ENCODE measurements at regions not wholly inside any gene's neighbourhood (a gene's known extent, or its start where the extent isn't known, plus 50 kb on each side); places are given as distances from the start of the nearest gene placed in this dataset.
"Not testable (repeated sequence)": the region's sequence is repeated elsewhere in the genome, so short reads cannot be mapped to it uniquely, and the experiment has no call there.

- not testable (repeated sequence) for DNase-seq (ENCODE audit: low spot score)
Observed at GRCh38 chrX:23458957-23459356, 124.3 kb downstream of the PTCHD1 start.

DNA sequence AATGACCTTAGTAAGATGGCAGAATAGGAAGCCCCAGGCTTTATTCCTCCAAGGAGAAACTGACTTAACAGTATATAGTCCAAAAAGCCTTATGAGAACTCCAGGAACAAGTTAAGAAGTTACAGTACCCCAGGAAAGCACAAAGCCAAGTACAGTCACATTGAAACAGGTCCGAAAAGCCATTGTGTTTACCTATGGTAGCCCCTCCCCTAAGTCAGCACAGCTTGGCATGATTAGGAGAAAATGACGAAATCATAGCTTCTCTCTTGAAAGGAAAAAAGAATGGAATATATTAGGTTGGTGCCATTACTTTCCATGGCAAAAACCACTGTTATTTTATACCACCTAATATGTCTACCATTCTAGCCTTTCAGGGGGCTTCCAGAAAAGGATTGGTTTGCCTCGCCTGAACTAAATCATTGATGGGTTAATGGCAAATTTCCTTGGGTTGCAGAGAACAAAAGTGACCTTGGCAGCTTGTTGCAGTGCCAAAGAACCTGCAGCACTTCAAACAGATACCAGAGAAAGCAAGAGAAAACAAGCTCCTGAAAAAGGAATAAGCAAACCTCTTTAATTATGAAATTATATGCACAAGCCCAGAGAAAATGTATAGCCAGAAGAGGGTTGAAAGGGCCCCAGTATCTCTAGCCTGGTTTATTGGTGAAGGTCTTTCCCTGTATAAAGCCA lies 130.6 kb downstream of the PTCHD1 start:
- DNase-seq (ENCODE audit: low spot score) = no peak

DNA sequence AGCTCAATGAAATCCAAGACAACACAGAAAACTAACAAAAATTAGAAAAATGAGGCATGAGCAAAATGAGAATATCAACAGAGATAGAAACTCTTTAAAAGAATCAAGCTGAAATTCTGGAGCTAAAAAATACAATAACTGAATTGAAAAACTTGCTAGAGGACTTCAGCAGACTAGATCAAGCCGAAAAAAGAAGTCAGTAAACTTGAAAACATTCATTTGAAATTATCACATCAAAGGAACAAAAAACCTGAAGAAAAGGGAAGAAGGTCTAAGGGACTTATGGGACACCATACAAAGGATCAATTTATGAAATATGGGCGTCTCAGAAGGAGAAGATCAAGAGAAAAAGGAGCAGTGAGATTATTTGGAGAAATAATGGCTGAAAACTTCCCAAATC lies 131.3 kb downstream of the PTCHD1 start:
- DNase-seq (ENCODE audit: low spot score) = no peak

GRCh38 chrX:23478056-23478455 lies 143.4 kb downstream of the PTCHD1 start:
- DNase-seq (ENCODE audit: low spot score) = no peak

GRCh38 chrX:23478561-23478960 lies 143.9 kb downstream of the PTCHD1 start:
- DNase-seq (ENCODE audit: low spot score) = no peak

DNA sequence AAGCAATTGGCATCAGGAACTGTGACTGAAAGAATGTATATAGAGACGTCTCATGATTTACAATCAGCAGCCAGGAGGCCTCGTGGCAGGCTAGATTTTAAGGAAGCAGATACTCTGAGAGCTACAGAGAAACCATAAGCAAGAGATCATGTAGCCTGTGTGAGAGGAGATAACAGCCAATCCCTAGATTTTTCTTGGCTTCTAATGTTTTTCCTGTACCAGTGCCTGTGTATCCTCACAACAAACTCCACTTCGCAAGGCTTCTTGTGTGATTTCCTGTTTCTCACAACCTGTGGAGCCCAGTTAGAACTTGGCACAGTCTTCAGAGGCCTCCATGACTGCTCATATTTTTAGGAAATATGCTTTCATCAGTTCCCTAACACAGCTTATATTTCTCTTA lies 147.9 kb downstream of the PTCHD1 start:
- DNase-seq (ENCODE audit: low spot score) = no peak

- no peak for DNase-seq (ENCODE audit: low spot score)
Observed at GRCh38 chrX:23483396-23483795, 148.7 kb downstream of the PTCHD1 start.

GRCh38 chrX:23493941-23494374 lies 159.3 kb downstream of the PTCHD1 start:
- DNase-seq (ENCODE audit: low spot score) = no peak

DNA sequence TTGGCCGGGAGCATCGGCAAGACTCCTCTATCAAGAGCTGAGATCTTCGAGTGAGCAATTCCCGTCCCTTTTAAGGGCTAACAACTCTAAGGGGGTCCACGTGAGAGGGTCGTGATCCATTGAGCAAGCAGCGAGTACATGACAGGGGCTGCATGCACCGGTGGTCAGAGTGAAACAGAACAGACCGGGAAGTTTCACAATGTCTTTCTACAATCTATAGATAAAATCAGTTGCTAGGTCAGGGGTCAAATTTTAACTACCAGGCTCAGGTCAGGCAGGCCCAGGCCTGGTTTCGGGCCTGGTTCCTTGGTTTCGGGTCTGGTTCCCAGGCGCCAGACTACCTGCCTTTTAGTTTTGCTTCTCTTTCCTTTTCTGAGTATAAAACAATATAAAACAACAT lies 160.1 kb downstream of the PTCHD1 start:
- no peak for DNase-seq (ENCODE audit: low spot score)

GRCh38 chrX:23497919-23498318 lies 163.3 kb downstream of the PTCHD1 start:
- DNase-seq (ENCODE audit: low spot score) = no peak

DNA sequence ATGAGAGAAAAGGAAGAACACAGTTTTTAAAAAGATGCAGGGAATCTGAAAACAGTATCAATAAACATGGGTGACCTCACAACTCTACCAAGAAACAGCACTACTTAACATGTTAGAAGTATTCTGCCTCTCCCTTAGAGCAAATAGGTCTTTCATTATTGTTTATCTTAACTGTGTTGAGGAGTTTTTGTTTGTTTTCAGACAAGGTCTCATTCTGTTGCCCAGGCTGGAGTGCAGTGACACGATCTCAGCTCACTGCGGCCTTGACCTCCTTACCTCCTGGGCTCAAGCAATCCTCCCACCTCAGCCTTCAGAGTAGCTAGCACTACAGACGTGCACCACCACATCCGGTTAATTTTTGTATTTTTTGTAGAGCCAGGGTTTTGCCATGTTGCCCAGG lies 165.3 kb upstream of the PRDX4 start:
- no peak for DNase-seq (ENCODE audit: low spot score)

- DNase-seq (ENCODE audit: low spot score) = peak; percentile 28
Observed at GRCh38 chrX:23503835-23504539, 163.3 kb upstream of the PRDX4 start.

- no peak for DNase-seq (ENCODE audit: low spot score)
Observed at GRCh38 chrX:23504540-23504884, 162.8 kb upstream of the PRDX4 start.

GRCh38 chrX:23504895-23505294 lies 162.4 kb upstream of the PRDX4 start:
- DNase-seq (ENCODE audit: low spot score) = no peak

DNA sequence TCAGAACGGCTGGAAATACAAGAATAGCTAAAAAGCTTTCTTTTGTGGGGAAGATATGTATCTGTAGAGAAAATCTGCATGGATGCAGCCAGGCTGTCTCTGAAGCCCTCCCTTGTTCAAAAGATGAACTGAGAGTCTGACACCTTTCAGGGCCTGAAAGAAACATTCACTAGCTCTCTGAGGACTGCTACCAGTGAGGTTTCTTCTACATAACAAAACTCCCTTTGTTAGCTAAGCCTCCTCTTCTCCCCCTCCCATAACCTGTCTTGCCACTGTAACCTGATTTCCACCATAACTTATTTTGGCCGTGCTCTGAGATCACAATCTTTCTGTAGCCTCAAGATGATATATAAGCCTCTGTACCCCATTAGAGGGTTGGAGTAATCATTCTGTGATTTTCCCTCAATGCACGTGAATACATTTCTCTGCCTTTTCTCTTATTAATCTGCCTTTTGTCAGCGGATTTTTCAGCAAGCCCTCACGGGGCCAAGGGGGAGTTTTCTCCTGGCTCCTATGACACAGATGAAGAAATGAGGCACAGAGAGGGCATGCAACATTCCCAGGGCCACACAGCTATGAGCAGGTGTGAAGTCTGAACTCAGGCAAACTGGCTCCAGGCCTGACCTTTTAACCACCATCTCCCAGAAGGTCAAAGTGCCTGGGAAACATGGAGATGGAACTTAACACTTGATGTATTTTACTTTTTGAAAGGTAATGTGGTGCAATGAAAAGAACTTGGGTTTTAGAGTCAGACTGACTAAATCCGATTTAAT lies 161.6 kb upstream of the PRDX4 start:
- no peak for DNase-seq (ENCODE audit: low spot score)

DNA sequence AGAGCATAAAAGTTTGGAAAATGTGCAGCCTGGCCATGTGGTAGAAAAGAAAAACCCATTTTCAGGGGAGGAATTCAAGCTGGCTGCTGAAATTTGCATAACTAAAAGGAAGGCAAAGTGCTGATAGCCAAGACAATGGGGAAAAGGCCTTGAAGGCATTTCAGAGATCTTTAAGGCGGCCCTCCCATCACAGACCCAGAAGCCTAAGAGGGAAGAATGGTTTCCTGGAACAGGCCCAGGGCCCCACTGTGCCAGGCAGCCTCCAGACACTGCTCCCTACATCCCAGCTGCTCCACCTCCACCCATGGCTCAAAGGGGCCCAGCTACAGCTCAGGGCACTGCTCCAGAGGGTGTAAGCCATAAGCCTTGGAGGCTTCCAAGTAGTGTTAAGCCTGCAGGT lies 158.0 kb upstream of the PRDX4 start:
- DNase-seq (ENCODE audit: low spot score) = no peak

DNA sequence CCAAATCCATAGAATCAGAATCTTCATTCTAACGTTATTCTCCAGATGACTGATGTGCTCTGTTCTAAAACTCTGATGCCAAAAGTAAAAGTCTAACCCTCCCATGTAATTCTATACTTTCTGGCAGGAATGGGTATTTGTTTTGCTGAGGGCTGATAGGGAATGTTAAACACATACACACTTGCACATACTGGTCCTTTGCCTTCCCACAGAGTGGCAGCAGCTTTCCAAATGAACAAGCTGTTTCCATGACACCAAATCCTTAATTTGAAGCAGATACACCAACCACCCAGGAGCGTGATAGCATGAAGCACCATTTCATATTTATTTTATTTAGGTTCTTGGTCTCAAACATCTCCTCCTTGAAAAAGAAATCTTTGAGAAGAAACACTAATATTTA lies 155.5 kb upstream of the PRDX4 start:
- DNase-seq (ENCODE audit: low spot score) = no peak

DNA sequence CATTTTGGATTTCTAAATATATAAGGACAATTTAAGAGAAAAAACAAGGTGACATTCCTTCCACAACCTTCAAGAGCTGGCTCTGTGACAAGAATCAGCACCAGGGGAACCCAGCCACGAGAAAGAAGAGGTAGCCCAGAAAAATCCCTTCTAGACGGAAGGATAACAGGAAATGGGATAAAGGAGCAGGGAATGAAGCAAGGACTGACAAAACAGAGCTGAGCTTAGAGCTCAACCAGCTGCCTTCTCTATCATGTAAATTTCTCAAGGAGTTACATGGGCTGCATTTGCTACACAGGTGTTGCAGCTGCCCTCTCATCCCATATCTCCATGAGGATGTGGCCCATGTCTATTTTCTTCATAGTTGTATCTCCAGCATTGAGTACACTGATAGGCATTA lies 154.2 kb upstream of the PRDX4 start:
- DNase-seq (ENCODE audit: low spot score) = no peak

- no peak for DNase-seq (ENCODE audit: low spot score)
Observed at GRCh38 chrX:23514082-23514481, 153.2 kb upstream of the PRDX4 start.

DNA sequence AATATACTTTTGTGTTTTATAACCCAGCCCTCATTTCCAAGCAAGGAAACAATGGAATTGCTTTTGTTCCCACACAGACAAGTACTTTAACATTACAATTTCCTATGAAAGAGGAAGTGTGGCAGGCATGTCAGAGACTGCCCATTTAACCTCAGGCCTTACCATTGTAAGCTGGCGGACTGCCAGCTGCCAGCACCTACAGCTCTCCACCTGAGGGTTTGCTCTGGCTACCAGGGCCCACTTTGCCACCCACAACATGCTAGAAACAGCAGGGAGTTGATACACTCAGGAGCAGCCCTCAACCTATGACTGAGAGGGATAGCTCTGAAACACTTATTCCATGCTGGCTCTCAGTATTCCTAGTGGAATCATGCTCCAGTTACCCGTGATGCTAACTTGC lies 152.3 kb upstream of the PRDX4 start:
- DNase-seq (ENCODE audit: low spot score) = no peak

- not testable (repeated sequence) for DNase-seq (ENCODE audit: low spot score)
Observed at GRCh38 chrX:23523026-23523657, 144.2 kb upstream of the PRDX4 start.

DNA sequence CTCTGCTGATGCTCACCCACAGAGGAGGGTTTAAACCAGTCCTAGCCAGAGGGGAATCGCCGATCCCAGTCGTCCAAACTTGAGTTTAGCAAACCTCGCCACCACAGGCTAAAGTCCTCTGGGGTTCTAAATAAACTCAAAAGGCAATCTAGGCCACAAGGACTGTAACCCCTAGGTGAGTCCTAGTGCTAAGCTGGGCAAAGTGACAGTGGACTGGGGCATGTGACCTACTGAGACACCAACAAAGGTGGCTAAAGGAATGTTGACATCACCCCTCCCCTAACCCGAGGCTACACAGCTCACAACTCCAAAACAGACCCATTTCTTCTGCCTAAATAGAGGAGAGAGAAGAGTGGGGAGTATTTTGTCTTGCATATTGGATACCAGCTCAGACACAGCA lies 142.8 kb upstream of the PRDX4 start:
- no peak for DNase-seq (ENCODE audit: low spot score)

DNA sequence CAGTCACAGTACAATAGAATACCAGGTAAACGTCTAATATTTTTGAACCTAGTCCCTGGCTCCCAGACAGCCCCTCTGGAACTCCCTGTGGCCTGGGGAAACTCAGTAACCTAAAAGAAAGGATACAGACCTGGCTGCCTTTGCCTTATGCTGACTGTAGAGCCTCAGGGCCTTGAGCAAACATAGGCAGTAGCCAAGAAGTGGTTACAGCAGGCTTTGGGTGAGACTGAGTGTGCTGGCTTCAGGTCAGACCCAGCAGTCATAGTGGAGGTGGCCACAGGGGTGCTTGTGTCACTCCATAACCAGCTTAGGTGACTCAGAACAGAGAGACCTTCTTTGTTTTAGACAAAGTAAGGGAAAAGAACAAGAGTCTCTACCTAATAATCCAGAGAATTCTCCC lies 141.8 kb upstream of the PRDX4 start:
- no peak for DNase-seq (ENCODE audit: low spot score)
